ENCODE measurements at regions not wholly inside any gene's neighbourhood (a gene's known extent, or its start where the extent isn't known, plus 50 kb on each side); places are given as distances from the start of the nearest gene placed in this dataset.

GRCh38 chr4:186881521-186882220 lies 158.0 kb upstream of the FAT1 start:
- H3K36me3 ChIP-seq: no peaks in the 10 kb centered on the region
- DNase-seq (ENCODE audit: low spot score): no peak
- H3K4me1 ChIP-seq (ENCODE audit: control insufficient read depth in 1 of 2, low read depth in 2 of 2): no peaks in the 10 kb centered on the region
- H3K27ac ChIP-seq: no peak overlapping the region
- TF ChIP-seq CTCF (IDR thresholded peaks at IDR 0.05): no peak
- no peaks in the 10 kb centered on the region for H3K27me3 ChIP-seq (replicated peaks; ENCODE audit: insufficient read depth)
- no peak for ATAC-seq (ENCODE audit: insufficient number of reproducible peaks, low FRiP score, low read depth)
- no peak overlapping the region for H3K4me3 ChIP-seq
- H3K9me3 ChIP-seq: no peaks in the 10 kb centered on the region

GRCh38 chr4:186882293-186882692 lies 158.6 kb upstream of the FAT1 start:
- H3K27me3 ChIP-seq (replicated peaks; ENCODE audit: insufficient read depth): no peaks in the 10 kb centered on the region
- no peak overlapping the region for H3K27ac ChIP-seq
- H3K9me3 ChIP-seq: no peaks in the 10 kb centered on the region
- H3K36me3 ChIP-seq: no peaks in the 10 kb centered on the region
- no peaks in the 10 kb centered on the region for H3K4me1 ChIP-seq (ENCODE audit: control insufficient read depth in 1 of 2, low read depth in 2 of 2)
- ATAC-seq (ENCODE audit: insufficient number of reproducible peaks, low FRiP score, low read depth) (no peak), DNase-seq (ENCODE audit: low spot score) (no peak)
- TF ChIP-seq CTCF (IDR thresholded peaks at IDR 0.05): no peak
- no peak overlapping the region for H3K4me3 ChIP-seq

- no peaks in the 10 kb centered on the region for H3K9me3 ChIP-seq
- TF ChIP-seq CTCF (IDR thresholded peaks at IDR 0.05): no peak
- no peak overlapping the region for H3K27ac ChIP-seq
- no peak for DNase-seq (ENCODE audit: low spot score)
- H3K27me3 ChIP-seq (replicated peaks; ENCODE audit: insufficient read depth): no peaks in the 10 kb centered on the region
- no peaks in the 10 kb centered on the region for H3K36me3 ChIP-seq
- no peaks in the 10 kb centered on the region for H3K4me1 ChIP-seq (ENCODE audit: control insufficient read depth in 1 of 2, low read depth in 2 of 2)
- no peak for ATAC-seq (ENCODE audit: insufficient number of reproducible peaks, low FRiP score, low read depth)
- H3K4me3 ChIP-seq: no peak overlapping the region
These were observed 161.6 kb upstream of the FAT1 start for GRCh38 chr4:186885289-186885688.

- Histone ChIP-seq H3K27me3 (replicated peaks; ENCODE audit: insufficient read depth) (no peaks in the 10 kb centered on the region), H3K4me3 (no peak overlapping the region), H3K9me3 (no peaks in the 10 kb centered on the region), H3K36me3 (no peaks in the 10 kb centered on the region), H3K4me1 (ENCODE audit: control insufficient read depth in 1 of 2, low read depth in 2 of 2) (no peaks in the 10 kb centered on the region), H3K27ac (no peak overlapping the region)
- DNase-seq (ENCODE audit: low spot score) (no peak), ATAC-seq (ENCODE audit: insufficient number of reproducible peaks, low FRiP score, low read depth) (no peak)
- no peak for TF ChIP-seq CTCF (IDR thresholded peaks at IDR 0.05)
These were observed 163.1 kb upstream of the FAT1 start for GRCh38 chr4:186886759-186887158.

- ATAC-seq (ENCODE audit: insufficient number of reproducible peaks, low FRiP score, low read depth) (no peak), DNase-seq (ENCODE audit: low spot score) (no peak)
- Histone ChIP-seq H3K36me3 (no peaks in the 10 kb centered on the region), H3K27ac (no peak overlapping the region), H3K4me3 (no peak overlapping the region), H3K4me1 (ENCODE audit: control insufficient read depth in 1 of 2, low read depth in 2 of 2) (no peaks in the 10 kb centered on the region), H3K27me3 (replicated peaks; ENCODE audit: insufficient read depth) (no peaks in the 10 kb centered on the region), H3K9me3 (no peaks in the 10 kb centered on the region)
- TF ChIP-seq CTCF (IDR thresholded peaks at IDR 0.05): no peak
These were observed 163.6 kb upstream of the FAT1 start for GRCh38 chr4:186887291-186887700.

All from thoracic aorta (tissue), 2 donors.